Gastrocnemius medialis (tissue), 4 donors: ENCODE measurements at regions not wholly inside any gene's neighbourhood (a gene's known extent, or its start where the extent isn't known, plus 50 kb on each side); places are given as distances from the start of the nearest gene placed in this dataset.

Source experiments
- CTCF ChIP-seq, 5 experiments: fragments of 450-650 bp in 3 of 5; fragments of 200-600 bp in 2 of 5; sonication (generic) in 2 of 5; IDR thresholded peaks in 4 of 5; conservative IDR thresholded peaks in 1 of 5; 1 replicate in 4 of 5; 2 replicates in 1 of 5; pipeline ENCODE4 v1.5.1; 2016 to 2019; ENCODE audit warnings: antibody characterized with exemption in 5 of 5, mild to moderate bottlenecking in 3 of 5, moderate library complexity in 3 of 5
- POLR2A ChIP-seq, 2 donors: fragments of 450-650 bp; IDR thresholded peaks; one replicate each; pipeline ENCODE4 v1.6.1; 2017; ENCODE audit warnings: antibody characterized with exemption in 2 of 2, mild to moderate bottlenecking in 2 of 2, moderate library complexity in 2 of 2

GRCh38 chr17:73776351-73777130, 132.3 kb upstream of the SDK2 start:
- no peak for TF ChIP-seq POLR2A (IDR thresholded peaks at IDR 0.05)
- no peak for TF ChIP-seq CTCF (IDR thresholded peaks at IDR 0.05 in 4 of 5, conservative IDR thresholded peaks at IDR 0.05 in 1 of 5)
